H7 (cell line): ENCODE measurements at regions not wholly inside any gene's neighbourhood (a gene's known extent, or its start where the extent isn't known, plus 50 kb on each side); places are given as distances from the start of the nearest gene placed in this dataset.
"Not testable (repeated sequence)": the region's sequence is repeated elsewhere in the genome, so short reads cannot be mapped to it uniquely, and the experiment has no call there.

Experiments
- DNase-seq: peaks from one replicate; pipeline ENCODE4 v3.0.0; 2012
- H3K27me3 ChIP-seq: 2 replicates; pipeline ENCODE4 v1.6.0; 2011; ENCODE audit warnings: mild to moderate bottlenecking, low read length; ENCODE audit not compliant: control insufficient read depth, insufficient read depth
- H3K36me3 ChIP-seq: replicated peaks from 2 replicates; pipeline ENCODE4 v1.5.1; 2011; ENCODE audit warnings: low read length; ENCODE audit not compliant: control insufficient read depth, insufficient read depth
- H3K4me3 ChIP-seq: 2 replicates; pipeline ENCODE4 v1.5.1; 2011; ENCODE audit warnings: low read depth, mild to moderate bottlenecking, control low read depth, low read length, moderate library complexity; ENCODE audit not compliant: insufficient read depth

GRCh38 chr11:13193613-13194012, 84.0 kb upstream of the BMAL1 start:
- no peaks in the 10 kb centered on the region for H3K27me3 ChIP-seq
- DNase-seq = no peak
- no peaks in the 10 kb centered on the region for H3K36me3 ChIP-seq
- no peak overlapping the region for H3K4me3 ChIP-seq

GRCh38 chr11:13197374-13197773, 80.2 kb upstream of the BMAL1 start:
- H3K27me3 ChIP-seq, DNase-seq, H3K4me3 ChIP-seq, H3K36me3 ChIP-seq: not testable (repeated sequence)

- Histone ChIP-seq H3K4me3 (no peak overlapping the region), H3K27me3 (no peaks in the 10 kb centered on the region), H3K36me3 (no peaks in the 10 kb centered on the region)
- DNase-seq = no peak
Observed at GRCh38 chr11:13205486-13205885, 72.1 kb upstream of the BMAL1 start.

GRCh38 chr11:13206086-13206640, 71.4 kb upstream of the BMAL1 start:
- Histone ChIP-seq H3K4me3 (no peak overlapping the region), H3K27me3 (no peaks in the 10 kb centered on the region), H3K36me3 (no peaks in the 10 kb centered on the region)
- no peak for DNase-seq

GRCh38 chr11:13207270-13207664, 70.3 kb upstream of the BMAL1 start:
- no peak overlapping the region for H3K4me3 ChIP-seq
- H3K36me3 ChIP-seq = no peaks in the 10 kb centered on the region
- no peaks in the 10 kb centered on the region for H3K27me3 ChIP-seq
- no peak for DNase-seq

GRCh38 chr11:13207665-13208594, 69.7 kb upstream of the BMAL1 start:
- Histone ChIP-seq H3K36me3 (no peaks in the 10 kb centered on the region), H3K4me3 (peak overlapping the region; percentile 13; the same call in 1 of the 2 replicates), H3K27me3 (no peaks in the 10 kb centered on the region)
- no peak for DNase-seq

GRCh38 chr11:13208921-13209320, 68.7 kb upstream of the BMAL1 start:
- DNase-seq = no peak
- Histone ChIP-seq H3K4me3 (no peak overlapping the region), H3K36me3 (no peaks in the 10 kb centered on the region), H3K27me3 (no peaks in the 10 kb centered on the region)

- no peak overlapping the region for H3K4me3 ChIP-seq
- no peak for DNase-seq
- no peaks in the 10 kb centered on the region for H3K27me3 ChIP-seq
- H3K36me3 ChIP-seq = no peaks in the 10 kb centered on the region
Observed at GRCh38 chr11:13209379-13209778, 68.2 kb upstream of the BMAL1 start.

- Histone ChIP-seq H3K4me3 (no peak overlapping the region), H3K36me3 (no peaks in the 10 kb centered on the region), H3K27me3 (no peaks in the 10 kb centered on the region)
- DNase-seq = peak; percentile 63
Observed at GRCh38 chr11:13210424-13210823, 67.2 kb upstream of the BMAL1 start.

- Histone ChIP-seq H3K36me3 (no peaks in the 10 kb centered on the region), H3K27me3 (no peaks in the 10 kb centered on the region), H3K4me3 (no peak overlapping the region)
- no peak for DNase-seq
Observed at GRCh38 chr11:13214276-13214675, 63.3 kb upstream of the BMAL1 start.

- H3K27me3 ChIP-seq = no peaks in the 10 kb centered on the region
- DNase-seq = no peak
- H3K36me3 ChIP-seq = no peaks in the 10 kb centered on the region
- no peak overlapping the region for H3K4me3 ChIP-seq
Observed at GRCh38 chr11:13215149-13215548, 62.4 kb upstream of the BMAL1 start.

GRCh38 chr11:13216019-13216710, 61.4 kb upstream of the BMAL1 start:
- DNase-seq = peak; percentile 50
- Histone ChIP-seq H3K36me3 (no peaks in the 10 kb centered on the region), H3K4me3 (no peak overlapping the region), H3K27me3 (no peaks in the 10 kb centered on the region)

GRCh38 chr11:13216711-13217075, 60.9 kb upstream of the BMAL1 start:
- Histone ChIP-seq H3K4me3 (no peak overlapping the region), H3K27me3 (no peaks in the 10 kb centered on the region), H3K36me3 (no peaks in the 10 kb centered on the region)
- no peak for DNase-seq

- not testable (repeated sequence) for DNase-seq, H3K36me3 ChIP-seq
Observed at GRCh38 chr11:13218685-13219084, 58.9 kb upstream of the BMAL1 start.

GRCh38 chr11:13220148-13220547, 57.4 kb upstream of the BMAL1 start:
- H3K4me3 ChIP-seq = no peak overlapping the region
- no peaks in the 10 kb centered on the region for H3K36me3 ChIP-seq
- DNase-seq = no peak
- H3K27me3 ChIP-seq = no peaks in the 10 kb centered on the region

More at GRCh38 chr11:13218685-13219084, 58.9 kb upstream of the BMAL1 start:
- not testable (repeated sequence) for H3K4me3 ChIP-seq, H3K27me3 ChIP-seq
